ENCODE measurements at regions not wholly inside any gene's neighbourhood (a gene's known extent, or its start where the extent isn't known, plus 50 kb on each side); places are given as distances from the start of the nearest gene placed in this dataset.

DNA sequence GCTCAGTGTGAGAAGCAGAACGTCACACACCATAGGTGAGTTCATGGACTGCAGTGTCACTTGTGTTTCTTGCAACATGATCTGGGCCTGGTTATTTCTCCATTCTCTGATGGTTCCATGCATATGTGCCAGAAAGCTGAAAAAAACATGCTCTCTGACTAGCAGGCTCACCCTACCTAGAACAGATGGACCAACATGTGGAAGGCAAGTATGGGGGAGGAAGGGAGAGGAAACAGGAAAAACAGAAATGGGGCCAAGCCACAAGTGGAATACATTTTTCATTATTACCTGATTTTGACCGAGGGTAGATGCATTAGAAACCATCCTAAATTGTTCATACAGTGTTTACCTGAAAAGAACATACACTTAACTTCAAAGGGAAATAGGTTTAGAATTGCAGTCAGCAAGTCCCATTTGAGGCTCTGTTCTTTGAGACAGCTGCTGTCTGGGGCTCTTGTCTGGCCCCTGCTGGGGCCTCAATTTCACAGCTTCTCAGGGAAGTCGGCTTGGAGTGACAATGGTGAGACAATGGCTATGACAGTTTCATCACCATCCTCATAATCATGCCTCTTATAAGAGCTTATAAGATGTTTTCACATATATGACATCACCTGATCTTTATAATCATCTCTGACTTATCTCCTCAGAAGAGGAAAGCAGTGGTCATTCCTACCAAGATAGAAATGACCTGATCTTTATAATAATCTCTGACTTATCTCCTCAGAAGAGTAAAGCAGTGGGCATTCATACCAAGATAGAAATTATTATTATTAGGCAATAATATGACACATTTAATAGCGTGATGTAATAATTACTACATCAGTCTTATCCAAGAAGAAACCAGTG, 327.3 kb downstream of the SIPA1L2 start:
- ChIA-PET CTCF (ENCODE audit: low intra/inter-chr PET ratio) (no interaction called here), POLR2A (no interaction called here)
- Histone ChIP-seq H3K9me1 (ENCODE audit: control insufficient read depth, insufficient read depth, low read length) (no peaks in the 10 kb centered on the region), H3K36me3 (ENCODE audit: control insufficient read depth, insufficient read depth, low read length) (no peaks in the 10 kb centered on the region), H3K4me2 (ENCODE audit: insufficient read depth, low read length) (no peak overlapping the region), H3K4me1 (replicated peaks in 1 of 2; ENCODE audit: control insufficient read depth in 2 of 2, insufficient read depth in 2 of 2, low read length in 2 of 2) (no peaks in the 10 kb centered on the region), H2AFZ (ENCODE audit: low read depth, low read length) (no peak overlapping the region), H3K27ac (ENCODE audit: extremely low read depth, low read depth, low read length) (no peak overlapping the region), H3K4me3 (no peak overlapping the region), H4K20me1 (replicated peaks; ENCODE audit: control insufficient read depth, insufficient read depth, low read length) (no peaks in the 10 kb centered on the region), H3K9me3 (replicated peaks; ENCODE audit: control insufficient read depth, insufficient read depth, low read depth, low read length) (no peaks in the 10 kb centered on the region; the same call in 1 of the 2 replicates), H3K27me3 (ENCODE audit: control insufficient read depth in 2 of 2, insufficient read depth in 2 of 2, low read length in 2 of 2) (no peaks in the 10 kb centered on the region), H3K79me2 (ENCODE audit: control insufficient read depth, insufficient read depth, low read length) (no peaks in the 10 kb centered on the region), H3K9ac (ENCODE audit: insufficient read depth in 1 of 2, low read depth in 2 of 2, low read length in 2 of 2) (no peak overlapping the region)
- no peak for FAIRE-seq
- DNase-seq (ENCODE audit: extremely low read depth in 1 of 4, low spot score in 3 of 4): no peak
- no TSS peak for BruUV-seq (replicated peaks)
- intact Hi-C loops (cut with micrococcal nuclease) (no loop called here), in situ Hi-C loops (cut with MboI) (no loop called here)
- TF ChIP-seq CEBPG (CRISPR knock-in tag; IDR thresholded peaks at IDR 0.05) (no peak), CEBPG (tag; conservative IDR thresholded peaks at IDR 0.05 in 1 of 2, IDR thresholded peaks at IDR 0.05 in 1 of 2) (peak in 1 of 2 experiments; percentile 21; a peak in 1 of 4 replicates), CEBPB (tag; IDR thresholded peaks at IDR 0.05) (peak; percentile 13; the same call in 1 of the 2 replicates), NFIX (CRISPR knock-in tag; IDR thresholded peaks at IDR 0.05; ENCODE audit: low read depth) (no peak), ZNF668 (CRISPR knock-in tag; IDR thresholded peaks at IDR 0.05) (no peak), MCM2 (IDR thresholded peaks at IDR 0.05; ENCODE audit: low read depth) (no peak), TOE1 (IDR thresholded peaks at IDR 0.05; ENCODE audit: borderline replicate concordance) (no peak), TOE1 (CRISPR knock-in tag; IDR thresholded peaks at IDR 0.05; ENCODE audit: borderline replicate concordance, low read depth) (no peak), EGR1 (conservative IDR thresholded peaks at IDR 0.05) (no peak), SMAD2 (IDR thresholded peaks at IDR 0.05; ENCODE audit: low read depth, low read length) (no peak)
- ATAC-seq: no peak
- 3% methylated on average over 4 of the region's 4 CpGs for WGBS (ENCODE audit: insufficient coverage, low coverage, missing lambda C conversion rate)

All from K562 (cell line).